Neural progenitor cell (in vitro differentiated cells): ENCODE measurements at regions not wholly inside any gene's neighbourhood (a gene's known extent, or its start where the extent isn't known, plus 50 kb on each side); places are given as distances from the start of the nearest gene placed in this dataset.
A peak's percentile ranks its signal among the peaks of the same experiment; 100 is the strongest.

Source experiments
- DNase-seq: peaks from one replicate; pipeline ENCODE4 v3.0.0-alpha.2; 2016; ENCODE audit warnings: low spot score
- H2AFZ ChIP-seq: fragments of 200-600 bp; sonication (generic); replicated peaks from 2 replicates; pipeline ENCODE4 v1.6.1; 2016; ENCODE audit warnings: antibody characterized with exemption
- H3F3A ChIP-seq: fragments of 200-600 bp; sonication (generic); 2 replicates; pipeline ENCODE4 v1.6.1; 2016; ENCODE audit warnings: antibody characterized with exemption, low read depth
- H3K27ac ChIP-seq: fragments of 200-600 bp; sonication (generic); 2 replicates; pipeline ENCODE4 v1.5.1; 2016; ENCODE audit warnings: mild to moderate bottlenecking
- H3K27me3 ChIP-seq: fragments of 200-600 bp; sonication (generic); 2 replicates; pipeline ENCODE4 v1.6.1; 2016; ENCODE audit warnings: mild to moderate bottlenecking, moderate library complexity
- H3K36me3 ChIP-seq: fragments of 200-600 bp; sonication (generic); 2 replicates; pipeline ENCODE4 v1.5.1; 2016
- H3K4me1 ChIP-seq: fragments of 200-600 bp; sonication (generic); 2 replicates; pipeline ENCODE4 v1.6.1; 2016; ENCODE audit warnings: mixed run types
- H3K4me2 ChIP-seq: fragments of 200-600 bp; sonication (generic); 2 replicates; pipeline ENCODE4 v1.6.1; 2016
- H3K4me3 ChIP-seq: fragments of 200-600 bp; sonication (generic); 2 replicates; pipeline ENCODE4 v1.5.1; 2016
- H3K79me2 ChIP-seq: fragments of 200-600 bp; sonication (generic); 2 replicates; pipeline ENCODE4 v1.6.1; 2016; ENCODE audit warnings: low read depth
- H3K9ac ChIP-seq: fragments of 200-600 bp; sonication (generic); 2 replicates; pipeline ENCODE4 v1.6.1; 2016
- H3K9me3 ChIP-seq: fragments of 200-600 bp; sonication (generic); 2 replicates; pipeline ENCODE4 v1.5.1; 2016; ENCODE audit warnings: low read depth
- H4K20me1 ChIP-seq: fragments of 200-600 bp; sonication (generic); 2 replicates; pipeline ENCODE4 v1.6.1; 2016; ENCODE audit warnings: low read depth
- H3K27ac Mint-ChIP-seq: 3 replicates; pipeline ENCODE4 v1.8.0; 2021; ENCODE audit warnings: mixed read lengths
- H3K27me3 Mint-ChIP-seq: 2 replicates; pipeline ENCODE4 v1.8.0; 2022; ENCODE audit warnings: low read depth, mild to moderate bottlenecking, inconsistent platforms, moderate library complexity, mixed read lengths; ENCODE audit not compliant: insufficient read depth
- H3K36me3 Mint-ChIP-seq: 3 replicates; pipeline ENCODE4 v1.8.0; 2021; ENCODE audit warnings: mixed read lengths
- H3K4me1 Mint-ChIP-seq: 3 replicates; pipeline ENCODE4 v1.8.0; 2021; ENCODE audit warnings: mixed read lengths
- H3K4me3 Mint-ChIP-seq: 3 replicates; pipeline ENCODE4 v1.8.0; 2021; ENCODE audit warnings: mild to moderate bottlenecking, moderate library complexity, mixed read lengths
- H3K9me3 Mint-ChIP-seq: 3 replicates; pipeline ENCODE4 v1.8.0; 2020; ENCODE audit warnings: mixed read lengths
- CTCF ChIP-seq: fragments of 200-600 bp; sonication (generic); IDR thresholded peaks from 2 replicates; pipeline ENCODE4 v1.5.1; 2017; ENCODE audit warnings: antibody characterized with exemption, mild to moderate bottlenecking
- EZH2 ChIP-seq: fragments of 200-600 bp; sonication (generic); IDR thresholded peaks from 2 replicates; pipeline ENCODE4 v1.6.1; 2017; ENCODE audit warnings: antibody characterized with exemption, mild to moderate bottlenecking, moderate library complexity
- EZH2phosphoT487 ChIP-seq: fragments of 200-600 bp; sonication (generic); IDR thresholded peaks from 2 replicates; pipeline ENCODE4 v1.6.1; 2017; ENCODE audit warnings: antibody characterized with exemption

GRCh38 chr18:66111018-66111417 lies 360.2 kb downstream of the CDH7 start:
- Histone ChIP-seq H3K9ac (no peak overlapping the region), H3K27ac (no peak overlapping the region), H3K9me3 (no peaks in the 10 kb centered on the region), H4K20me1 (no peaks in the 10 kb centered on the region), H3K79me2 (no peaks in the 10 kb centered on the region), H3K36me3 (no peaks in the 10 kb centered on the region), H3K4me3 (no peak overlapping the region), H2AFZ (peak overlapping the region; percentile 47), H3K4me1 (peaks cover 6% of the 10 kb centered on the region), H3K4me2 (no peak overlapping the region), H3F3A (no peaks in the 10 kb centered on the region), H3K27me3 (no peaks in the 10 kb centered on the region)
- no peak for DNase-seq
- H3K4me1 Mint-ChIP-seq: peaks cover 4% of the 10 kb centered on the region
- no peaks in the 10 kb centered on the region for H3K36me3 Mint-ChIP-seq
- no peak overlapping the region for H3K4me3 Mint-ChIP-seq
- TF ChIP-seq CTCF (no peak), EZH2phosphoT487 (no peak), EZH2 (no peak)
- no peak overlapping the region for H3K27ac Mint-ChIP-seq
- H3K9me3 Mint-ChIP-seq: no peaks in the 10 kb centered on the region
- no peaks in the 10 kb centered on the region for H3K27me3 Mint-ChIP-seq

- no peak overlapping the region for H3K4me3 Mint-ChIP-seq
- no peak overlapping the region for H3K27ac Mint-ChIP-seq
- Histone ChIP-seq H3K9ac (no peak overlapping the region), H3K27me3 (no peaks in the 10 kb centered on the region), H3K36me3 (no peaks in the 10 kb centered on the region), H3K4me1 (peaks cover 7% of the 10 kb centered on the region), H3F3A (no peaks in the 10 kb centered on the region), H3K9me3 (no peaks in the 10 kb centered on the region), H3K27ac (no peak overlapping the region), H3K4me2 (no peak overlapping the region), H4K20me1 (no peaks in the 10 kb centered on the region), H3K79me2 (no peaks in the 10 kb centered on the region), H2AFZ (peak overlapping the region; percentile 47), H3K4me3 (no peak overlapping the region)
- peaks cover 8% of the 10 kb centered on the region for H3K4me1 Mint-ChIP-seq
- DNase-seq: no peak
- no peaks in the 10 kb centered on the region for H3K27me3 Mint-ChIP-seq
- H3K36me3 Mint-ChIP-seq: no peaks in the 10 kb centered on the region
- no peak for TF ChIP-seq EZH2phosphoT487
- no peak for TF ChIP-seq CTCF
- no peak for TF ChIP-seq EZH2
- no peaks in the 10 kb centered on the region for H3K9me3 Mint-ChIP-seq
Observed at GRCh38 chr18:66110607-66111006, 359.8 kb downstream of the CDH7 start.

GRCh38 chr18:66109981-66110380 lies 359.2 kb downstream of the CDH7 start:
- peaks cover 12% of the 10 kb centered on the region for H3K4me1 Mint-ChIP-seq
- DNase-seq: no peak
- H3K36me3 ChIP-seq: no peaks in the 10 kb centered on the region
- H3K27ac Mint-ChIP-seq: no peak overlapping the region
- no peak overlapping the region for H3K9ac ChIP-seq
- no peak overlapping the region for H3K4me2 ChIP-seq
- no peaks in the 10 kb centered on the region for H4K20me1 ChIP-seq
- H3K9me3 ChIP-seq: no peaks in the 10 kb centered on the region
- H3K4me1 ChIP-seq: peaks cover 13% of the 10 kb centered on the region
- no peak for TF ChIP-seq CTCF
- TF ChIP-seq EZH2: no peak
- TF ChIP-seq EZH2phosphoT487: no peak
- no peaks in the 10 kb centered on the region for H3F3A ChIP-seq
- H2AFZ ChIP-seq: peak overlapping the region; percentile 65
- no peaks in the 10 kb centered on the region for H3K36me3 Mint-ChIP-seq
- H3K79me2 ChIP-seq: no peaks in the 10 kb centered on the region
- H3K27me3 ChIP-seq: no peaks in the 10 kb centered on the region
- H3K4me3 ChIP-seq: no peak overlapping the region
- H3K27ac ChIP-seq: no peak overlapping the region
- no peak overlapping the region for H3K4me3 Mint-ChIP-seq
- no peaks in the 10 kb centered on the region for H3K27me3 Mint-ChIP-seq
- no peaks in the 10 kb centered on the region for H3K9me3 Mint-ChIP-seq

- Histone ChIP-seq H3K9me3 (no peaks in the 10 kb centered on the region), H3K27me3 (no peaks in the 10 kb centered on the region), H3K4me2 (no peak overlapping the region), H2AFZ (peak overlapping the region; percentile 23), H3K4me3 (no peak overlapping the region), H3F3A (no peaks in the 10 kb centered on the region), H3K9ac (no peak overlapping the region), H3K36me3 (no peaks in the 10 kb centered on the region), H3K27ac (no peak overlapping the region), H4K20me1 (no peaks in the 10 kb centered on the region), H3K79me2 (no peaks in the 10 kb centered on the region), H3K4me1 (peaks cover 20% of the 10 kb centered on the region)
- Mint-ChIP-seq H3K27me3 (no peaks in the 10 kb centered on the region), H3K27ac (no peak overlapping the region), H3K4me1 (peaks cover 17% of the 10 kb centered on the region), H3K36me3 (no peaks in the 10 kb centered on the region), H3K4me3 (no peak overlapping the region), H3K9me3 (no peaks in the 10 kb centered on the region)
- TF ChIP-seq EZH2: no peak
- no peak for TF ChIP-seq EZH2phosphoT487
- TF ChIP-seq CTCF: no peak
- DNase-seq: no peak
Observed at GRCh38 chr18:66107546-66107945, 356.7 kb downstream of the CDH7 start.
